Caco-2 (cell line): ENCODE measurements at regions not wholly inside any gene's neighbourhood (a gene's known extent, or its start where the extent isn't known, plus 50 kb on each side); places are given as distances from the start of the nearest gene placed in this dataset.

Experiments used
- BruUV-seq: library from RNA; stranded (reverse); fragments of 400-500 nt; replicated peaks from 2 replicates; lab custom pipeline; 2021; lab: Mats Ljungman, UMichigan
- CTCF ChIA-PET: fragments of 300-600 bp; sonication (Branson Sonifier 250); formaldehyde crosslinking; loops from one replicate; lab custom pipeline; 2022; ENCODE audit warnings: antibody characterized with exemption; lab: Charles Lee
- POLR2A ChIA-PET: fragments of 300-600 bp; sonication (Branson Sonifier 250); formaldehyde crosslinking; loops from one replicate; lab custom pipeline; 2022; ENCODE audit warnings: antibody characterized with exemption; lab: Charles Lee
- DNase-seq, 2 experiments: peaks; one replicate each; pipeline versions ENCODE4 v3.0.0 to v3.0.0-alpha.2; 2020 to 2022
- H3K27me3 ChIP-seq: replicated peaks from 2 replicates; pipeline ENCODE4 v1.6.0; 2011; ENCODE audit warnings: low read length; ENCODE audit not compliant: control insufficient read depth, insufficient read depth
- H3K36me3 ChIP-seq: 2 replicates; pipeline ENCODE4 v1.5.1; 2011; ENCODE audit warnings: low read length; ENCODE audit not compliant: control insufficient read depth, insufficient read depth
- H3K4me1 ChIP-seq: fragments of 250-450 bp; sonication (Bioruptor Pico); 2 replicates; pipeline ENCODE4 v1.5.1; 2020; ENCODE audit warnings: mild to moderate bottlenecking
- H3K4me3 ChIP-seq: 2 replicates; pipeline ENCODE4 v1.5.1; 2011; ENCODE audit warnings: low read depth, mild to moderate bottlenecking, control low read depth, low read length
- H3K9me3 ChIP-seq: fragments of 250-450 bp; sonication (Bioruptor Pico); 2 replicates; pipeline ENCODE4 v1.5.1; 2020; ENCODE audit warnings: mild to moderate bottlenecking, moderate library complexity
- H3K27ac Mint-ChIP-seq: one replicate; pipeline ENCODE4 v1.8.0; 2022; ENCODE audit warnings: mixed read lengths; ENCODE audit not compliant: unreplicated experiment
- H3K27me3 Mint-ChIP-seq: one replicate; pipeline ENCODE4 v1.8.0; 2022; ENCODE audit warnings: mixed read lengths; ENCODE audit not compliant: insufficient read depth, unreplicated experiment
- H3K36me3 Mint-ChIP-seq: one replicate; pipeline ENCODE4 v1.8.0; 2022; ENCODE audit warnings: mild to moderate bottlenecking, mixed read lengths; ENCODE audit not compliant: insufficient read depth, unreplicated experiment
- H3K4me1 Mint-ChIP-seq: one replicate; pipeline ENCODE4 v1.8.0; 2022; ENCODE audit warnings: low read depth, mixed read lengths; ENCODE audit not compliant: unreplicated experiment
- H3K4me3 Mint-ChIP-seq: one replicate; pipeline ENCODE4 v1.8.0; 2022; ENCODE audit warnings: mild to moderate bottlenecking, moderate library complexity, mixed read lengths; ENCODE audit not compliant: unreplicated experiment
- H3K9me3 Mint-ChIP-seq: one replicate; pipeline ENCODE4 v1.8.0; 2022; ENCODE audit warnings: mixed read lengths; ENCODE audit not compliant: unreplicated experiment
- intact Hi-C: fragments of 100-400 bp; cut with micrococcal nuclease; formaldehyde crosslinking; loops from one replicate; pipeline ENCODE4 v1.10.0; 2022; ENCODE audit not compliant: unreplicated experiment
- TF ChIP-seq, protein P1 (sequence below), 2 experiments: fragments of 200-600 bp in 1 of 2; IDR thresholded peaks; 1 replicate in 1 of 2; 2 replicates in 1 of 2; pipeline versions ENCODE4 v1.5.1 to v1.8.0; 2011 to 2022; ENCODE audit warnings: antibody characterized with exemption in 1 of 2, control low read depth in 1 of 2, inconsistent platforms in 1 of 2, low read depth in 1 of 2, low read length in 1 of 2, mild to moderate bottlenecking in 1 of 2, moderate library complexity in 1 of 2; ENCODE audit not compliant: insufficient read depth in 1 of 2, severe bottlenecking in 1 of 2, unreplicated experiment in 1 of 2

DNA sequence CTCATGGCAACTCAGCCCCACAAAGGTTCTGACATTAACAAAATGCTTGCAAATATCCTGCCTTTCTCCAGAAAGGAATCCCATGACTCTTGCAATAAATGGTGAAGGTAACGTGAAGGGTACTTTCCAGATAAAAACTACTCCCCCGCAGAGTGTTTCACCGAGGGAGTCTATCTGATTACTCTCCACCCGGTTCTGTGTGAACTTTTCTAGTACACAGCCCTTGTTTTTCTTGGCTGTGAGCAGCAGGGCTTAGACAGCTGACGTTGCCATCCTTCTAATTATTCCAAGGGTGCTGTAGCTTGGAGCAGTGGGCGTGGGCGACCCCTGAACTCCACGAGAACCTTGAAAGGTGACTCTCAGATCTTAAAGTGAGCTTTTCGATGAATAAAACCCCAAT is 276.0 kb upstream of the IRX4 start:
- DNase-seq, result no peak
- H3K36me3 Mint-ChIP-seq, result no peaks in the 10 kb centered on the region
- no peak overlapping the region for H3K4me3 Mint-ChIP-seq
- H3K27me3 Mint-ChIP-seq, result peaks cover 16% of the 10 kb centered on the region
- H3K27ac Mint-ChIP-seq, result no peak overlapping the region
- H3K4me1 Mint-ChIP-seq, result no peaks in the 10 kb centered on the region
- H3K9me3 ChIP-seq, result no peaks in the 10 kb centered on the region
- POLR2A ChIA-PET, result no interaction called here
- no peaks in the 10 kb centered on the region for H3K4me1 ChIP-seq
- H3K36me3 ChIP-seq, result no peaks in the 10 kb centered on the region
- TF ChIP-seq, protein P1, sequence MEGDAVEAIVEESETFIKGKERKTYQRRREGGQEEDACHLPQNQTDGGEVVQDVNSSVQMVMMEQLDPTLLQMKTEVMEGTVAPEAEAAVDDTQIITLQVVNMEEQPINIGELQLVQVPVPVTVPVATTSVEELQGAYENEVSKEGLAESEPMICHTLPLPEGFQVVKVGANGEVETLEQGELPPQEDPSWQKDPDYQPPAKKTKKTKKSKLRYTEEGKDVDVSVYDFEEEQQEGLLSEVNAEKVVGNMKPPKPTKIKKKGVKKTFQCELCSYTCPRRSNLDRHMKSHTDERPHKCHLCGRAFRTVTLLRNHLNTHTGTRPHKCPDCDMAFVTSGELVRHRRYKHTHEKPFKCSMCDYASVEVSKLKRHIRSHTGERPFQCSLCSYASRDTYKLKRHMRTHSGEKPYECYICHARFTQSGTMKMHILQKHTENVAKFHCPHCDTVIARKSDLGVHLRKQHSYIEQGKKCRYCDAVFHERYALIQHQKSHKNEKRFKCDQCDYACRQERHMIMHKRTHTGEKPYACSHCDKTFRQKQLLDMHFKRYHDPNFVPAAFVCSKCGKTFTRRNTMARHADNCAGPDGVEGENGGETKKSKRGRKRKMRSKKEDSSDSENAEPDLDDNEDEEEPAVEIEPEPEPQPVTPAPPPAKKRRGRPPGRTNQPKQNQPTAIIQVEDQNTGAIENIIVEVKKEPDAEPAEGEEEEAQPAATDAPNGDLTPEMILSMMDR (IDR thresholded peaks at IDR 0.05; ENCODE audit: insufficient read depth in 1 of 2, low read depth in 1 of 2, low read length in 1 of 2, severe bottlenecking in 1 of 2, unreplicated experiment in 1 of 2), result no peak
- no TSS peak for BruUV-seq
- H3K27me3 ChIP-seq, result no peaks in the 10 kb centered on the region
- CTCF ChIA-PET, result no interaction called here
- H3K9me3 Mint-ChIP-seq, result peaks cover 11% of the 10 kb centered on the region
- H3K4me3 ChIP-seq, result no peak overlapping the region
- intact Hi-C loops, result no loop called here

DNA sequence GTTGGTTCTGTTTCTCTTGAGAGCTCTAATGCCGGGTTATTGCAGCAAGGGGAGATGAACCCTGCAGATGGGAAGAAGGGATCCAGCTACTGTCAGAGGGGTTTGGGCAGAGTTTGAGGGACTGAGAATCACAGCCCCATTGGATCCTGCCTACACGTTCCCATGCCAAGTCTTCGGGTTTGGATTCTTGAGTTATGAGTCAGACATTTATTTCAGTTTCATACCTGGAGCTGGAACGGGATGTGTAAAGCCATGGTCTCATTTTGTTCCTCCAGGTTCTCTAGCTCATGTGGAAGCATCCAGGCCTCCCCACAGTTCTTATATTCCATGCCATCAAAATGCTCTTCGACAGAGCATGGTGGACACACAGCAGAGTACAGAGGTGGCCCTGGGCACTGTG is 275.4 kb upstream of the IRX4 start:
- no peaks in the 10 kb centered on the region for H3K9me3 ChIP-seq
- Mint-ChIP-seq H3K27ac (no peak overlapping the region), H3K4me3 (no peak overlapping the region), H3K36me3 (no peaks in the 10 kb centered on the region), H3K27me3 (peaks cover 15% of the 10 kb centered on the region), H3K4me1 (no peaks in the 10 kb centered on the region), H3K9me3 (peaks cover 11% of the 10 kb centered on the region)
- H3K4me1 ChIP-seq, result no peaks in the 10 kb centered on the region
- no peaks in the 10 kb centered on the region for H3K36me3 ChIP-seq
- no peaks in the 10 kb centered on the region for H3K27me3 ChIP-seq
- intact Hi-C loops, result no loop called here
- TF ChIP-seq, protein P1 (IDR thresholded peaks at IDR 0.05; ENCODE audit: insufficient read depth in 1 of 2, low read depth in 1 of 2, low read length in 1 of 2, severe bottlenecking in 1 of 2, unreplicated experiment in 1 of 2), result no peak
- no TSS peak for BruUV-seq
- CTCF ChIA-PET, result no interaction called here
- H3K4me3 ChIP-seq, result no peak overlapping the region
- POLR2A ChIA-PET, result no interaction called here
- DNase-seq, result no peak

DNA sequence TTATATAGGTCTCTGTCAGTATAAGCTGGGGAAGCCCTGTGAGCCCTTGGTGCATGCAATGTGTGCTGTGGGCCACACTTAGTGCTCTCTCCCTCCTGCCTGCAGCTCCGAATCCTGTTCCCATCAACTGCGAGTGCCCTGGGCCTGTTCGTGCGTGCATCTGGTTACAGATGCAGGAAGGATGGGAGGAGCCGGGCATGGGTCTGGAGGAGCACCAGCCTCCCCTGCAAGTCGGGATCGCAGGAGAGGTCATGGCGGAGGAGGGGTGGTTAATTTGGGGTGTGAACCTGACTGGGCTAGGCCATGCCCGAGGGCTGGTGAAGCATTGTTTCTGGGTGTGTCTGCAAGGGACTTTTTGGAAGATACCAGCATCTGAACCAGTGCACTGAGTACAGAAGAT is 274.6 kb upstream of the IRX4 start:
- TF ChIP-seq, protein P1 (IDR thresholded peaks at IDR 0.05; ENCODE audit: insufficient read depth in 1 of 2, low read depth in 1 of 2, low read length in 1 of 2, severe bottlenecking in 1 of 2, unreplicated experiment in 1 of 2), result no peak
- no peaks in the 10 kb centered on the region for H3K36me3 Mint-ChIP-seq
- H3K9me3 ChIP-seq, result no peaks in the 10 kb centered on the region
- H3K27me3 ChIP-seq, result no peaks in the 10 kb centered on the region
- POLR2A ChIA-PET, result no interaction called here
- no peak overlapping the region for H3K4me3 Mint-ChIP-seq
- BruUV-seq, result no TSS peak
- H3K27ac Mint-ChIP-seq, result no peak overlapping the region
- H3K27me3 Mint-ChIP-seq, result peaks cover 12% of the 10 kb centered on the region
- H3K4me1 ChIP-seq, result no peaks in the 10 kb centered on the region
- intact Hi-C loops, result no loop called here
- H3K4me3 ChIP-seq, result no peak overlapping the region
- H3K9me3 Mint-ChIP-seq, result peaks cover 11% of the 10 kb centered on the region
- no peaks in the 10 kb centered on the region for H3K36me3 ChIP-seq
- H3K4me1 Mint-ChIP-seq, result no peaks in the 10 kb centered on the region
- DNase-seq, result no peak
- CTCF ChIA-PET, result no interaction called here
